Neural cell (in vitro differentiated cells): ENCODE measurements at regions not wholly inside any gene's neighbourhood (a gene's known extent, or its start where the extent isn't known, plus 50 kb on each side); places are given as distances from the start of the nearest gene placed in this dataset.

Experiments
- H2AFZ ChIP-seq: fragments of 200-600, 300-800 bp; sonication (generic), shearing (Covaris generic); 2 replicates; pipeline ENCODE4 v1.6.0; 2014; ENCODE audit warnings: low read depth, mild to moderate bottlenecking, antibody characterized with exemption, low read length, moderate library complexity
- H3F3A ChIP-seq: fragments of 200-600 bp; shearing (Covaris generic); 2 replicates; pipeline ENCODE4 v1.6.1; 2016; ENCODE audit warnings: mild to moderate bottlenecking, moderate library complexity, mixed read lengths, antibody characterized with exemption, low read length; ENCODE audit not compliant: insufficient read depth, poor library complexity, severe bottlenecking
- H3K27ac ChIP-seq: fragments of 200-600, 300-800 bp; sonication (generic), shearing (Covaris generic); 2 replicates; pipeline ENCODE4 v1.5.1; 2014; ENCODE audit warnings: mild to moderate bottlenecking, low read length, moderate library complexity
- H3K27me3 ChIP-seq: fragments of 300-800, 200-600 bp; sonication (generic), shearing (Covaris generic); 2 replicates; pipeline ENCODE4 v1.6.0; 2014; ENCODE audit warnings: mild to moderate bottlenecking, low read depth, low read length, moderate library complexity; ENCODE audit not compliant: insufficient read depth
- H3K36me3 ChIP-seq: fragments of 300-800, 200-600 bp; sonication (generic), shearing (Covaris generic); 2 replicates; pipeline ENCODE4 v1.5.1; 2014; ENCODE audit warnings: mild to moderate bottlenecking, antibody characterized with exemption, low read length, moderate library complexity; ENCODE audit not compliant: insufficient read depth
- H3K4me2 ChIP-seq: fragments of 300-800, 200-600 bp; sonication (generic), shearing (Covaris generic); 2 replicates; pipeline ENCODE4 v1.6.0; 2014; ENCODE audit warnings: mild to moderate bottlenecking, low read length
- H3K4me3 ChIP-seq: fragments of 300-800, 200-600 bp; sonication (generic), shearing (Covaris generic); 2 replicates; pipeline ENCODE4 v1.5.1; 2014; ENCODE audit warnings: mild to moderate bottlenecking, low read length, moderate library complexity
- H3K79me2 ChIP-seq: fragments of 200-600 bp; shearing (Covaris generic); replicated peaks from 2 replicates; pipeline ENCODE4 v1.6.0; 2014; ENCODE audit warnings: mild to moderate bottlenecking, low read length, moderate library complexity; ENCODE audit not compliant: insufficient read depth
- H3K9ac ChIP-seq: fragments of 300-800, 200-600 bp; sonication (generic), shearing (Covaris generic); 2 replicates; pipeline ENCODE4 v1.6.1; 2016; ENCODE audit warnings: mild to moderate bottlenecking, low read length, mixed read lengths
- H3K9me2 ChIP-seq: fragments of 200-600 bp; shearing (Covaris generic); 2 replicates; pipeline ENCODE4 v1.6.1; 2016; ENCODE audit warnings: mild to moderate bottlenecking, low read length, mixed read lengths; ENCODE audit not compliant: insufficient read depth
- H3K9me3 ChIP-seq: fragments of 200-600, 300-800 bp; sonication (generic), shearing (Covaris generic); 2 replicates; pipeline ENCODE4 v1.6.1; 2016; ENCODE audit warnings: mild to moderate bottlenecking, mixed run types, low read length, moderate library complexity, mixed read lengths
- H4K20me1 ChIP-seq: fragments of 200-600 bp; shearing (Covaris generic); 2 replicates; pipeline ENCODE4 v1.6.1; 2016; ENCODE audit warnings: mild to moderate bottlenecking, mixed run types; ENCODE audit not compliant: insufficient read depth
- EP300 ChIP-seq: fragments of 450-650 bp; conservative IDR thresholded peaks from 2 replicates; pipeline ENCODE4 v1.6.1; 2014; ENCODE audit warnings: antibody characterized with exemption, mild to moderate bottlenecking, moderate library complexity; ENCODE audit not compliant: poor library complexity, severe bottlenecking
- EZH2 ChIP-seq: fragments of 200-600, 300-800 bp; shearing (Covaris generic), sonication (generic); IDR thresholded peaks from 2 replicates; pipeline ENCODE4 v1.6.1; 2014; ENCODE audit warnings: antibody characterized with exemption, low read length, borderline replicate concordance, mild to moderate bottlenecking; ENCODE audit not compliant: insufficient read depth, poor library complexity, severe bottlenecking
- MXI1 ChIP-seq: fragments of 450-650 bp; conservative IDR thresholded peaks from 2 replicates; pipeline ENCODE4 v1.6.1; 2014; ENCODE audit warnings: antibody characterized with exemption, mild to moderate bottlenecking; ENCODE audit not compliant: poor library complexity, severe bottlenecking
- POLR2AphosphoS5 ChIP-seq: IDR thresholded peaks from 2 replicates; pipeline ENCODE4 v1.6.1; 2012
- RAD21 ChIP-seq: fragments of 450-650 bp; conservative IDR thresholded peaks from 2 replicates; pipeline ENCODE4 v1.6.1; 2014; ENCODE audit warnings: antibody characterized with exemption, mild to moderate bottlenecking, moderate library complexity
- SMC3 ChIP-seq: fragments of 450-650 bp; conservative IDR thresholded peaks from 2 replicates; pipeline ENCODE4 v1.6.1; 2014; ENCODE audit warnings: antibody characterized with exemption, mild to moderate bottlenecking, moderate library complexity; ENCODE audit not compliant: poor library complexity
- TAF1 ChIP-seq: IDR thresholded peaks from 2 replicates; pipeline ENCODE4 v1.6.1; 2012; ENCODE audit warnings: low read depth
- TF ChIP-seq, protein P1 (sequence below): IDR thresholded peaks from 2 replicates; pipeline ENCODE4 v1.6.1; 2012; ENCODE audit warnings: borderline replicate concordance
- TF ChIP-seq, protein P2 (sequence below): fragments of 450-650 bp; IDR thresholded peaks from 2 replicates; pipeline ENCODE4 v1.5.1; 2014; ENCODE audit warnings: antibody characterized with exemption, mild to moderate bottlenecking, moderate library complexity; ENCODE audit not compliant: poor library complexity, severe bottlenecking

DNA sequence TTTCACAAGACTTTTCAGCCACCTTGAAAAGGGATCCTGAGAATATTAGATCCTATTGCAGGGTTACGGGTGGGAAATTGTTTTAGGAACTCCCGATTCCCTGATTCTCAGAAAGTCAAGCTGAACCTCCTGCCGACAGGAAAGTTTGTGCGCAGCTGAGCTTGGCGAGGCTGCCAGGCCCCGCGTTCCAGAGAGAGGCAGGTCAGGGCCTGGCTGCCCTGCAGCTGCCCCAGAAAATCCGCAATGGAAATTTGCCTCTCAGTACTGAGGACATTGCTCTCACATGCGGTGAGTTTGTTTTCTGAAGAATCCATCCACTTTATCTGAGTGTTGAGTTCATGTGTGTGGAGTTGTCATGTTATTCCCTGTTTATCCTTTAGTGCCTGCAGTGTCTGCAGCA is 144.2 kb downstream of the RTP5 start:
- H3K27ac ChIP-seq, result no peak overlapping the region
- no peaks in the 10 kb centered on the region for H3F3A ChIP-seq
- no peak for TF ChIP-seq SMC3
- no peak for TF ChIP-seq POLR2AphosphoS5
- TF ChIP-seq, protein P1, sequence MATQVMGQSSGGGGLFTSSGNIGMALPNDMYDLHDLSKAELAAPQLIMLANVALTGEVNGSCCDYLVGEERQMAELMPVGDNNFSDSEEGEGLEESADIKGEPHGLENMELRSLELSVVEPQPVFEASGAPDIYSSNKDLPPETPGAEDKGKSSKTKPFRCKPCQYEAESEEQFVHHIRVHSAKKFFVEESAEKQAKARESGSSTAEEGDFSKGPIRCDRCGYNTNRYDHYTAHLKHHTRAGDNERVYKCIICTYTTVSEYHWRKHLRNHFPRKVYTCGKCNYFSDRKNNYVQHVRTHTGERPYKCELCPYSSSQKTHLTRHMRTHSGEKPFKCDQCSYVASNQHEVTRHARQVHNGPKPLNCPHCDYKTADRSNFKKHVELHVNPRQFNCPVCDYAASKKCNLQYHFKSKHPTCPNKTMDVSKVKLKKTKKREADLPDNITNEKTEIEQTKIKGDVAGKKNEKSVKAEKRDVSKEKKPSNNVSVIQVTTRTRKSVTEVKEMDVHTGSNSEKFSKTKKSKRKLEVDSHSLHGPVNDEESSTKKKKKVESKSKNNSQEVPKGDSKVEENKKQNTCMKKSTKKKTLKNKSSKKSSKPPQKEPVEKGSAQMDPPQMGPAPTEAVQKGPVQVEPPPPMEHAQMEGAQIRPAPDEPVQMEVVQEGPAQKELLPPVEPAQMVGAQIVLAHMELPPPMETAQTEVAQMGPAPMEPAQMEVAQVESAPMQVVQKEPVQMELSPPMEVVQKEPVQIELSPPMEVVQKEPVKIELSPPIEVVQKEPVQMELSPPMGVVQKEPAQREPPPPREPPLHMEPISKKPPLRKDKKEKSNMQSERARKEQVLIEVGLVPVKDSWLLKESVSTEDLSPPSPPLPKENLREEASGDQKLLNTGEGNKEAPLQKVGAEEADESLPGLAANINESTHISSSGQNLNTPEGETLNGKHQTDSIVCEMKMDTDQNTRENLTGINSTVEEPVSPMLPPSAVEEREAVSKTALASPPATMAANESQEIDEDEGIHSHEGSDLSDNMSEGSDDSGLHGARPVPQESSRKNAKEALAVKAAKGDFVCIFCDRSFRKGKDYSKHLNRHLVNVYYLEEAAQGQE, result no peak
- TF ChIP-seq, protein P2, sequence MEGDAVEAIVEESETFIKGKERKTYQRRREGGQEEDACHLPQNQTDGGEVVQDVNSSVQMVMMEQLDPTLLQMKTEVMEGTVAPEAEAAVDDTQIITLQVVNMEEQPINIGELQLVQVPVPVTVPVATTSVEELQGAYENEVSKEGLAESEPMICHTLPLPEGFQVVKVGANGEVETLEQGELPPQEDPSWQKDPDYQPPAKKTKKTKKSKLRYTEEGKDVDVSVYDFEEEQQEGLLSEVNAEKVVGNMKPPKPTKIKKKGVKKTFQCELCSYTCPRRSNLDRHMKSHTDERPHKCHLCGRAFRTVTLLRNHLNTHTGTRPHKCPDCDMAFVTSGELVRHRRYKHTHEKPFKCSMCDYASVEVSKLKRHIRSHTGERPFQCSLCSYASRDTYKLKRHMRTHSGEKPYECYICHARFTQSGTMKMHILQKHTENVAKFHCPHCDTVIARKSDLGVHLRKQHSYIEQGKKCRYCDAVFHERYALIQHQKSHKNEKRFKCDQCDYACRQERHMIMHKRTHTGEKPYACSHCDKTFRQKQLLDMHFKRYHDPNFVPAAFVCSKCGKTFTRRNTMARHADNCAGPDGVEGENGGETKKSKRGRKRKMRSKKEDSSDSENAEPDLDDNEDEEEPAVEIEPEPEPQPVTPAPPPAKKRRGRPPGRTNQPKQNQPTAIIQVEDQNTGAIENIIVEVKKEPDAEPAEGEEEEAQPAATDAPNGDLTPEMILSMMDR, result no peak
- no peak for TF ChIP-seq MXI1
- TF ChIP-seq TAF1, result no peak
- no peak for TF ChIP-seq EP300
- TF ChIP-seq EZH2, result no peak
- no peak for TF ChIP-seq RAD21
- no peak overlapping the region for H2AFZ ChIP-seq
- H3K36me3 ChIP-seq, result no peaks in the 10 kb centered on the region
- no peaks in the 10 kb centered on the region for H3K9me2 ChIP-seq
- H3K9me3 ChIP-seq, result no peaks in the 10 kb centered on the region
- H3K79me2 ChIP-seq, result no peaks in the 10 kb centered on the region
- H3K9ac ChIP-seq, result no peak overlapping the region
- no peak overlapping the region for H3K4me2 ChIP-seq
- no peak overlapping the region for H3K4me3 ChIP-seq
- no peaks in the 10 kb centered on the region for H3K27me3 ChIP-seq
- no peaks in the 10 kb centered on the region for H4K20me1 ChIP-seq

DNA sequence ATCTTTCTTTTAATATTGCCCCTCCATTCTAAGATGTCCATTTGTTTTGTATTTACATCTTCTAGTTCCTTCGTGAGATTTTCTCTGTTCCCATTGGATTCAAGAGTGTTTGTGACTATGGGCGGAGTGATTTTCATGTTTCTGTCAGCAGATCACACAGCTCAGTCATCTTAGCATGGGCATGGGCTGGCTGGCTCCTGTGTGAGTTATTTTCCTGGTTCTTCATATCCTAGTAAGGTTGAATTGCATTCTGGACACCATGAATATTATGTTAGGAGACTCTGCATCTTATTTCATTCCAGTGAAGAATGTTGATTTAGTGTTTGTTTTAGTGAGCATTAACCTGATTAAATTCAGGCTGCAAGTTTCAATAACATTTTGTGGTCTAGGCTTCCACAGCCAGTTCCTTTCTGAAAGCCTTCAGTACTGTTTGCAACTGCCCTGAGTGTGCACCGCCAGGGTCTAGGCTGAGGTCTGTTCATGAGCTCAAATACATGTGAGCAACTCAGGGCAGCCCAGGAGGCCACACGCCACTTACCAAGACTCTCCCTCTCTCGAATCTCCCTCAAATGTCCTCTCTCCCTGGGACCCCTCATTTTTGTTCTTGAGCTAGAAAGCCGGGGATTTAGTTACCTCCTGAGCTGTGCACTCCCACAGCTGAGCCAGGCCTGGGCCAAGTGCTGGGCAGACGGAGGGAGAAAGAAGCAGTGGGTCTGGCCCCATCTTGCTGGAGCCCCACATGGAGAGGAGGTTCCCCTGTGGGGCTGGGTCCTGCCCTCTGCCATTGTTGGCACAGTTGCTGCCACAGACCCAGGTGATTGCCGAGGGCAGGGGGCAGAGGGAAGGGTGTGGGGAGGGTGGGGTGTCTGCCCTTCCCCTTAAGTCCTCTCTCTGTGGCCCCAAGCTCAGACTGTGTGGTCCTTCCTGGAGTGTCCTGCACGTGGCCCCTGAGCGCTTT is 145.9 kb downstream of the RTP5 start:
- no peaks in the 10 kb centered on the region for H3K9me3 ChIP-seq
- H3K27me3 ChIP-seq, result no peaks in the 10 kb centered on the region
- TF ChIP-seq EP300, result no peak
- no peak for TF ChIP-seq MXI1
- TF ChIP-seq EZH2, result no peak
- TF ChIP-seq TAF1, result no peak
- TF ChIP-seq, protein P1, result no peak
- no peak for TF ChIP-seq POLR2AphosphoS5
- no peak for TF ChIP-seq SMC3
- TF ChIP-seq RAD21, result no peak
- TF ChIP-seq, protein P2, result no peak
- no peak overlapping the region for H3K9ac ChIP-seq
- H3K36me3 ChIP-seq, result no peaks in the 10 kb centered on the region
- no peak overlapping the region for H3K27ac ChIP-seq
- no peaks in the 10 kb centered on the region for H4K20me1 ChIP-seq
- H3K4me2 ChIP-seq, result no peak overlapping the region
- H3F3A ChIP-seq, result no peaks in the 10 kb centered on the region
- H3K79me2 ChIP-seq, result no peaks in the 10 kb centered on the region
- H2AFZ ChIP-seq, result no peak overlapping the region
- H3K9me2 ChIP-seq, result no peaks in the 10 kb centered on the region
- no peak overlapping the region for H3K4me3 ChIP-seq
